ENCODE measurements at regions not wholly inside any gene's neighbourhood (a gene's known extent, or its start where the extent isn't known, plus 50 kb on each side); places are given as distances from the start of the nearest gene placed in this dataset.

DNA sequence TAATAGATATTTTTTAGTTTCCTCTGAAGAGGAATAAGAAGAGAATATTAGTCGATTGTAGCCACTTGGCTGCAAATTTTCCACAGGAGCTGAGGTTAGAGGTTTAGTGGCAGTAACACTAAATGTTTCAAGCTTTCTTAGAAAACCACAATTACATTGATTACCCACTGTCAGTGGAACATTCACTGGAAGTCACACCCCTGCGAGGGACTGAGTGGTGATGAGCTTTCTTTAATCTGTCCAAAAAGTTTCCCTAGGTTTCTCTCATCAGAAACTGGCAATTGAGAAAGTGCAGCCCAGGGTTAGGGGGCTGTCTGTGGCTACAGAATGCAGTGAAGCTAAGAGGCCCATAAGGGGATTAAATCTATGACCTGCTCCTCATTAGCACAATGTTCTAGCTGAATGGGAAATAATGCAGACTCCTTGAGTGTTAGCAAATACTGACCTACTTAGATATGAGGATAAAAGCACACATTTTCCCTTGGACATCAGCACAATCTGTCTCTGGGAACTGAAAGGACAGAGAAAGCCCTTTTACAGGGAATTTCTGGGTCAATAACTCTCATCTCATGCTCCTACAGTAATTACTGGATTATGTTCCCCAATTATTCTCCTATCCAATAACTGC, 189.5 kb downstream of the FAM76B start:
- TF ChIP-seq POLR2A (IDR thresholded peaks at IDR 0.05) (no peak), EP300 (IDR thresholded peaks at IDR 0.05; ENCODE audit: low read depth) (no peak)
- TF ChIP-seq, protein P1, sequence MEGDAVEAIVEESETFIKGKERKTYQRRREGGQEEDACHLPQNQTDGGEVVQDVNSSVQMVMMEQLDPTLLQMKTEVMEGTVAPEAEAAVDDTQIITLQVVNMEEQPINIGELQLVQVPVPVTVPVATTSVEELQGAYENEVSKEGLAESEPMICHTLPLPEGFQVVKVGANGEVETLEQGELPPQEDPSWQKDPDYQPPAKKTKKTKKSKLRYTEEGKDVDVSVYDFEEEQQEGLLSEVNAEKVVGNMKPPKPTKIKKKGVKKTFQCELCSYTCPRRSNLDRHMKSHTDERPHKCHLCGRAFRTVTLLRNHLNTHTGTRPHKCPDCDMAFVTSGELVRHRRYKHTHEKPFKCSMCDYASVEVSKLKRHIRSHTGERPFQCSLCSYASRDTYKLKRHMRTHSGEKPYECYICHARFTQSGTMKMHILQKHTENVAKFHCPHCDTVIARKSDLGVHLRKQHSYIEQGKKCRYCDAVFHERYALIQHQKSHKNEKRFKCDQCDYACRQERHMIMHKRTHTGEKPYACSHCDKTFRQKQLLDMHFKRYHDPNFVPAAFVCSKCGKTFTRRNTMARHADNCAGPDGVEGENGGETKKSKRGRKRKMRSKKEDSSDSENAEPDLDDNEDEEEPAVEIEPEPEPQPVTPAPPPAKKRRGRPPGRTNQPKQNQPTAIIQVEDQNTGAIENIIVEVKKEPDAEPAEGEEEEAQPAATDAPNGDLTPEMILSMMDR (IDR thresholded peaks at IDR 0.05) = no peak

All from transverse colon (tissue), 3 donors.